Prostate gland (tissue), 2 donors: ENCODE measurements at regions not wholly inside any gene's neighbourhood (a gene's known extent, or its start where the extent isn't known, plus 50 kb on each side); places are given as distances from the start of the nearest gene placed in this dataset.

Experiments used
- DNase-seq: peaks from one replicate; pipeline ENCODE4 v3.0.0-alpha.2; 2019; ENCODE audit warnings: low spot score
- H3K27ac ChIP-seq, 2 donors: fragments of 200-600 bp; sonication (generic); 2 replicates each; pipeline ENCODE4 v1.5.1; 2017 to 2019
- H3K27me3 ChIP-seq: fragments of 200-600 bp; sonication (generic); replicated peaks from 2 replicates; pipeline ENCODE4 v1.5.1; 2019; ENCODE audit not compliant: insufficient read depth
- H3K36me3 ChIP-seq, 2 donors: fragments of 200-600 bp; sonication (generic); 1 replicate in 1 of 2; 2 replicates in 1 of 2; pipeline versions ENCODE4 v1.5.1 to v1.8.1; 2017 to 2019
- H3K4me1 ChIP-seq: fragments of 200-600 bp; sonication (generic); replicated peaks from 2 replicates; pipeline ENCODE4 v1.5.1; 2019
- H3K4me3 ChIP-seq, 2 donors: fragments of 200-600 bp; sonication (generic); 2 replicates each; pipeline ENCODE4 v1.5.1; 2017 to 2019
- H3K9me3 ChIP-seq: fragments of 200-600 bp; sonication (generic); 2 replicates; pipeline ENCODE4 v1.5.1; 2017
- POLR2A ChIP-seq: fragments of 450-650 bp; IDR thresholded peaks from one replicate; pipeline ENCODE4 v1.6.1; 2016; ENCODE audit warnings: antibody characterized with exemption, mild to moderate bottlenecking
- POLR2AphosphoS5 ChIP-seq: sonication (generic); formaldehyde crosslinking; IDR thresholded peaks from one replicate; pipeline ENCODE4 v1.6.1; 2017; ENCODE audit warnings: antibody characterized with exemption
- WGBS: methylation state at CpG from one replicate; pipeline ENCODE4 v1.1.5; 2018; 5-methylcytosine and 5-hydroxymethylcytosine counted together
- intact Hi-C: fragments of 100-400 bp; cut with DNase I; formaldehyde crosslinking; loops from one replicate; pipeline ENCODE4 v1.14.2; 2022
- TF ChIP-seq, protein P1 (sequence below), 4 experiments: fragments of 200-600 bp in 2 of 4; fragments of 450-650 bp in 2 of 4; sonication (generic) in 2 of 4; IDR thresholded peaks; 1 replicate in 3 of 4; 2 replicates in 1 of 4; pipeline ENCODE4 v1.5.1; 2016 to 2019; ENCODE audit warnings: antibody characterized with exemption in 4 of 4, mild to moderate bottlenecking in 2 of 4, moderate library complexity in 2 of 4

DNA sequence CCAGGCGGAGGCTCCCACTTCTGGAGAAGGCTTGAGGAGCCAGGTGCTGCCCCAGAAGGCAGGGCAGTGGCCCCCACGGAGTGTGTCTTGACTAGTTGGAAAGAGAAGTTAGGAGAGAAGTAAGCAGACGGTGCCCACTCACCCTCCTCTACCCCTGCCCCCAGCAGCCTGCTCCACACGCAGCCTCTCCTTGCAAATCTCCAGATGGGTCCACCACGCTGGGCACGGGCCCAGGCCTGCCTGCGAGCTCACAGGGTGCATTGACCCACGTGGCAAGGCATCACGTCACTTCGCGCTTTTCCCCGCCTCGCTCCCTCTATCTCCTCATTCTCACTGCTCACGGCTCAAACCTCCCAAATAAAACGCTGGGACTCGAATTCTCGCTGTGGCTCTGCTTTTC is 71.8 kb upstream of the RAB12 start:
- WGBS = 83% methylated on average over 17 of the region's 17 CpGs
- TF ChIP-seq POLR2AphosphoS5 (no peak), POLR2A (no peak)
- TF ChIP-seq, protein P1, sequence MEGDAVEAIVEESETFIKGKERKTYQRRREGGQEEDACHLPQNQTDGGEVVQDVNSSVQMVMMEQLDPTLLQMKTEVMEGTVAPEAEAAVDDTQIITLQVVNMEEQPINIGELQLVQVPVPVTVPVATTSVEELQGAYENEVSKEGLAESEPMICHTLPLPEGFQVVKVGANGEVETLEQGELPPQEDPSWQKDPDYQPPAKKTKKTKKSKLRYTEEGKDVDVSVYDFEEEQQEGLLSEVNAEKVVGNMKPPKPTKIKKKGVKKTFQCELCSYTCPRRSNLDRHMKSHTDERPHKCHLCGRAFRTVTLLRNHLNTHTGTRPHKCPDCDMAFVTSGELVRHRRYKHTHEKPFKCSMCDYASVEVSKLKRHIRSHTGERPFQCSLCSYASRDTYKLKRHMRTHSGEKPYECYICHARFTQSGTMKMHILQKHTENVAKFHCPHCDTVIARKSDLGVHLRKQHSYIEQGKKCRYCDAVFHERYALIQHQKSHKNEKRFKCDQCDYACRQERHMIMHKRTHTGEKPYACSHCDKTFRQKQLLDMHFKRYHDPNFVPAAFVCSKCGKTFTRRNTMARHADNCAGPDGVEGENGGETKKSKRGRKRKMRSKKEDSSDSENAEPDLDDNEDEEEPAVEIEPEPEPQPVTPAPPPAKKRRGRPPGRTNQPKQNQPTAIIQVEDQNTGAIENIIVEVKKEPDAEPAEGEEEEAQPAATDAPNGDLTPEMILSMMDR (IDR thresholded peaks at IDR 0.05) = no peak
- H3K9me3 ChIP-seq = no peaks in the 10 kb centered on the region
- H3K4me1 ChIP-seq = no peaks in the 10 kb centered on the region
- H3K27ac ChIP-seq = no peak overlapping the region
- no peak for DNase-seq
- H3K27me3 ChIP-seq = no peaks in the 10 kb centered on the region
- intact Hi-C loops = no loop called here
- H3K4me3 ChIP-seq = no peak overlapping the region
- no peaks in the 10 kb centered on the region for H3K36me3 ChIP-seq

DNA sequence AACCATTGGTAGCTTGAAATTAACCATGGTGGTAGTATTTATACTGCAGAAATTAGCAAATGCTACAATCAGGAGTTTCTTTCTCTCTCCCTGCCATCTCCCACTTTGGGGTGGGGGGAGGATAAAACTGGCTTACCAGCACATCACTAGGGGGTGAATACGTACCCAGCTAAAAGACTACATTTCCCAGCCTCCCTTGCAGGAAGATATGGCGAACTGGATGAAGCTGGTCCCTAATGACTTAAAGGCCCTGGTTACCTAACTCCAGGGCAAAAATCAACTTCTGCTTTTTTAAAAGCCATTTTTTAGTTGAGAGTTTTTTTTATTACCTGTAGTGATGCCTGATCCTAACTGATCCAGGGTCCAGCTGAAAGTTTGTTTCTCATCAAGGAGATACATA is 70.3 kb upstream of the RAB12 start:
- no peaks in the 10 kb centered on the region for H3K36me3 ChIP-seq
- DNase-seq = no peak
- no peak overlapping the region for H3K4me3 ChIP-seq
- H3K27ac ChIP-seq = no peak overlapping the region
- H3K4me1 ChIP-seq = no peaks in the 10 kb centered on the region
- TF ChIP-seq, protein P1 (IDR thresholded peaks at IDR 0.05) = no peak
- TF ChIP-seq POLR2AphosphoS5 (no peak), POLR2A (no peak)
- no peaks in the 10 kb centered on the region for H3K9me3 ChIP-seq
- intact Hi-C loops = no loop called here
- 93% methylated on average over 2 of the region's 2 CpGs for WGBS
- no peaks in the 10 kb centered on the region for H3K27me3 ChIP-seq

DNA sequence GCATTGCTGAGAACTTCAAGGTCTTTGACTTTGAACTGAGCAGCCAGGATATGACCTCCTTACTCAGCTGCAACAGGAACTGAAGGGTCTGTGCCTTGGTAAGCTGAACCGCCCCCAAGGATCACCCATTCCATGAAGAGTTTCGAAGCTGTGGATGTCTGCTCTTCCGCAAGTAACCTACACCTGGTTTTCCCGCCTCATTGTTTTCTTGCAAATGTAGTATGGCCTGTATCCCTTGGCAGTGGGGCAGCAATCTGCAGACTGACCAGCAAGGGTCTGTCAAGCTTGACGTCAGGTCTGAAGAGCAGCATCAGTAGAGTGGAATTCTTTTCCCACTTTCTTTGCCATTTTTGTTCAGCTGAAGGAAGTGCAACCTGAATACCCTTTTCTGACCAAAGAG is 62.6 kb upstream of the RAB12 start:
- no peaks in the 10 kb centered on the region for H3K27me3 ChIP-seq
- TF ChIP-seq POLR2A (no peak), POLR2AphosphoS5 (no peak)
- TF ChIP-seq, protein P1 (IDR thresholded peaks at IDR 0.05) = no peak
- H3K4me3 ChIP-seq = no peak overlapping the region
- H3K4me1 ChIP-seq = no peaks in the 10 kb centered on the region
- no peaks in the 10 kb centered on the region for H3K36me3 ChIP-seq
- H3K27ac ChIP-seq = no peak overlapping the region
- no peak for DNase-seq
- no peaks in the 10 kb centered on the region for H3K9me3 ChIP-seq
- intact Hi-C loops = no loop called here
- 96% methylated on average over 5 of the region's 5 CpGs for WGBS

DNA sequence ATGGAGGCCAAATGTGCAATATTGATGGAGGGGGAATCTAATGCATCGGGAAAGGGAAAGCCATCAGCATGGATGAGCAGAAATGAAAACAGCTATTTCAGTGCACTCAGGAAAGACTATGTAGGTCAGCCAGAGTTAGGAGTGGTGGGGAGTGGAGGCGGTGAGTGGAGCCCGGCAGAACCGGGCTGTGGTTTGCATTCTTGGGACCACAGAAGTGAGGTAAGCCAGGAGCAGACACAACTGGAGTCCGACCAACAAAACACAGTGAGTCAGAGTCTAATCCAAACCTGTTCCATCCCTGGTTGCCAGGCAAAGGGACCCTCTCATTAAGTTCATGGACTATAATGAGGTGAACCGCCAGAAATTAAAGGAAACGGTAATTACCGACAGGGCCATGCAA is 61.1 kb upstream of the RAB12 start:
- intact Hi-C loops = no loop called here
- H3K27ac ChIP-seq = no peak overlapping the region
- no peak overlapping the region for H3K4me3 ChIP-seq
- DNase-seq = no peak
- H3K4me1 ChIP-seq = no peaks in the 10 kb centered on the region
- no peaks in the 10 kb centered on the region for H3K27me3 ChIP-seq
- TF ChIP-seq, protein P1 (IDR thresholded peaks at IDR 0.05) = no peak
- no peak for TF ChIP-seq POLR2AphosphoS5
- no peak for TF ChIP-seq POLR2A
- WGBS = 82% methylated on average over 8 of the region's 8 CpGs
- no peaks in the 10 kb centered on the region for H3K9me3 ChIP-seq
- no peaks in the 10 kb centered on the region for H3K36me3 ChIP-seq

DNA sequence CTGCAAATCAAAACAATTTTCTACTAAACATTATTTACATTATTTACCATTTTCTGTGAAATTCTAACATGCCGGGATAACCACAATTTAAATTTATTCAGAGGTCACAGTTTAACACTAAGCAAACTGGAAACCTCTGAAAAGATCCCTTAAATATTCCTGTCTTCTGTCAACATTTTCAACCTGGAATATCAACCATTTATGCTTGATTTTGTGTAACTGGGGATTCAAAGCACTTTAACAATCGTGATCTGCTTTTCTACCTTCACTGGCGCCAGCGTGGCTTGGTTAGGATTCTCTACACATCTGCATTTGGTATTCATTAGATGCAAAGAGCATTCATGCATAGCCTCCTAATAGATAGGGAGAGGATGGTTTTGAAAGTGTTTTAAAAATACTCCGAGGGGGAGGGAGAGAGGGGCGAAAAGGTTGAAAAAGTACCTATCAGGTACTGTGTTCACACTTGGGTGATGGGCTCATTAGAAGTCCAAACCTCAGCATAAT is 59.9 kb upstream of the RAB12 start:
- intact Hi-C loops = no loop called here
- Histone ChIP-seq H3K27me3 (no peaks in the 10 kb centered on the region), H3K36me3 (no peaks in the 10 kb centered on the region), H3K4me3 (no peak overlapping the region), H3K4me1 (no peaks in the 10 kb centered on the region), H3K9me3 (no peaks in the 10 kb centered on the region), H3K27ac (no peak overlapping the region)
- WGBS = 90% methylated on average over 6 of the region's 6 CpGs
- TF ChIP-seq POLR2AphosphoS5 = no peak
- TF ChIP-seq, protein P1 (IDR thresholded peaks at IDR 0.05) = no peak
- TF ChIP-seq POLR2A = no peak
- no peak for DNase-seq
